BLaER1 (cell line): ENCODE measurements at regions not wholly inside any gene's neighbourhood (a gene's known extent, or its start where the extent isn't known, plus 50 kb on each side); places are given as distances from the start of the nearest gene placed in this dataset.

Experiments used
- H3K27ac ChIP-seq: shearing (Covaris generic); formaldehyde crosslinking; 2 replicates; pipeline ENCODE4 v1.8.1; 2022
- H3K27me3 ChIP-seq: shearing (Covaris generic); formaldehyde crosslinking; 2 replicates; pipeline ENCODE4 v1.8.1; 2022
- H3K36me3 ChIP-seq: shearing (Covaris generic); formaldehyde crosslinking; 2 replicates; pipeline ENCODE4 v1.8.1; 2022
- H3K4me1 ChIP-seq: shearing (Covaris generic); formaldehyde crosslinking; 2 replicates; pipeline ENCODE4 v1.8.1; 2022
- H3K4me2 ChIP-seq: shearing (Covaris generic); formaldehyde crosslinking; 2 replicates; pipeline ENCODE4 v1.8.1; 2022
- H3K4me3 ChIP-seq: shearing (Covaris generic); formaldehyde crosslinking; 2 replicates; pipeline ENCODE4 v1.8.1; 2022
- H3K9ac ChIP-seq: shearing (Covaris generic); formaldehyde crosslinking; 2 replicates; pipeline ENCODE4 v1.8.1; 2022
- H3K9me3 ChIP-seq: shearing (Covaris generic); formaldehyde crosslinking; 2 replicates; pipeline ENCODE4 v1.8.1; 2022
- H4K20me1 ChIP-seq: shearing (Covaris generic); formaldehyde crosslinking; 2 replicates; pipeline ENCODE4 v1.8.1; 2022
- Cebpa-rat ChIP-seq: shearing (Covaris generic); IDR thresholded peaks from 2 replicates; pipeline ENCODE4 v1.8.1; 2022

DNA sequence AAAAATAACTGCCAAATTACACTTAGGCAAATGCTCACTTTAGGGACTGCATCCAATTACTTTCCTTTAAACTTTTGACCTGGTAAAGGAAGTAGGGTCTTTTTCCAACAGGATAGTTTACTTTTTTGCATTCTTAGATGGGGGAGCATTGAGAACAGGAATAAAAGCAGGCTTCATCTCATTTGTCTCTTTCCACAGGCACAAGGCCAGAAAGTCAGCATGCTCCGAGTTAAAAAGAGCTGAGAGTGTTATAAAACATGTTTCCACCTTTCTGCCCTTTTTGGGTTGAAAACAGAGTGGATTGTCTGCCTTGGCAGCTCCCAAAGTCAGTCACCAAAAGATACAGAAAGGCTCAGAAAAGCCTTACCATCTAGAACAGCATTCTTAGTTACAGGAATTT lies 404.9 kb upstream of the ALCAM start:
- H3K4me3 ChIP-seq = no peak overlapping the region
- no peaks in the 10 kb centered on the region for H3K36me3 ChIP-seq
- no peaks in the 10 kb centered on the region for H3K27me3 ChIP-seq
- H3K4me2 ChIP-seq = no peak overlapping the region
- H4K20me1 ChIP-seq = no peaks in the 10 kb centered on the region
- no peaks in the 10 kb centered on the region for H3K9me3 ChIP-seq
- H3K9ac ChIP-seq = no peak overlapping the region
- H3K27ac ChIP-seq = no peak overlapping the region
- H3K4me1 ChIP-seq = no peaks in the 10 kb centered on the region
- no peak for TF ChIP-seq Cebpa-rat

DNA sequence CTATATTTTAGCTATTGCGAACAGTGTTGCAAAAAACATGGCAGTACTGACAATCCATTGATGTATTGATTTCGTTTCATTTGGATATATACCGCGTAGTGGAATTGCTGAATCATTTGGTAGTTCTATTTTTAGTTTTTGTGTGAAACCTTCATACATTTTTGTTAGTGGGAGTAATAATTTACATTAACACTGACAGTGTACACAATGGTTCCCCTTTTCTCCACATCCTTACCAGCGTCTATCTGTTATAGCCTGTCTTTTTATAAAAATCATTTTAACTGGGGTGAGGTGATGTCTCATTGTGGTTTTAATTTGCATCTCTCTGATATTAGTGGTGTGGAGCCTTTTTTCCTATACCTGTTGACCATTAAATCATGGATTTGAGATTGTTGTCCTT lies 392.4 kb upstream of the ALCAM start:
- Histone ChIP-seq H3K4me3 (no peak overlapping the region), H3K4me2 (no peak overlapping the region), H3K4me1 (no peaks in the 10 kb centered on the region), H3K27ac (no peak overlapping the region), H3K36me3 (no peaks in the 10 kb centered on the region), H3K9me3 (no peaks in the 10 kb centered on the region), H4K20me1 (no peaks in the 10 kb centered on the region), H3K27me3 (no peaks in the 10 kb centered on the region), H3K9ac (no peak overlapping the region)
- TF ChIP-seq Cebpa-rat = no peak

DNA sequence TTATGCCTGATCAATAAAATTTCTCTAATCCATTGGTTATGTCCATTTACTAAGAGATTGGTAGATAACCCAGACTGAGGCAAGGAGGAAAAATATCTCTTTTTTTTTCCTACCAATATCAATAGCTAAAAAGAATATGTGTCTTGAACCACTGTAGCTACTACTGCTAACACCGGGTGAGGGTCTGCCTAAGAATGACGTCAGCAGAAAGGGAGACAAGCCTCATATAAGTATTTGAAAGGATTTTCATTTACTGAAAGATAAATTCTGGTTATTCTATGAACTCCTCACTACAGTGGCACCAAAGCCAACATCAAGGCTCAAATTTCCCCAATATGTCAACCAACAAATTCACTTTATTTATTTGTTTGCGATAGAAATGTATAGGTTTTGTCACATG lies 389.0 kb upstream of the ALCAM start:
- H3K9me3 ChIP-seq = no peaks in the 10 kb centered on the region
- no peak for TF ChIP-seq Cebpa-rat
- H3K4me3 ChIP-seq = no peak overlapping the region
- no peaks in the 10 kb centered on the region for H3K27me3 ChIP-seq
- H3K4me2 ChIP-seq = no peak overlapping the region
- H3K27ac ChIP-seq = no peak overlapping the region
- no peaks in the 10 kb centered on the region for H3K4me1 ChIP-seq
- no peaks in the 10 kb centered on the region for H4K20me1 ChIP-seq
- no peaks in the 10 kb centered on the region for H3K36me3 ChIP-seq
- H3K9ac ChIP-seq = no peak overlapping the region

DNA sequence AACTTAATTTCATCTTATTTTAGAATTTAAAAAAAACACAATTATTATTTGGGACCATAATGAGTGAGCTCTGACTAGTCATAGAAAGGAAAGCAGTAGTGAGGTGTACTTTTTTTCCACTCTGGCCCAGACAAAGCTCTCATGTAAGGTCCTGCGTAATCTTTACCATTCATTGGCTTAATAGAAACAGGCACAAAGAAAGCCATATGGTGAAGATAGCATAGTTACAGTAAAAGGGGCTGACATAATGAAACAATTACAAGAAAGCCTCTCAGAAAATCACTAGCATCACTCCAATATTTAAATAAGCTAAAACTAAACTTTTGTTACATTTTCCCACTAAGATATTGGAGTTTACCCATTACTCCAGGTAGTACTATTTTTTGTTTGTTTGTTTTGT lies 384.6 kb upstream of the ALCAM start:
- Histone ChIP-seq H3K9ac (no peak overlapping the region), H3K36me3 (no peaks in the 10 kb centered on the region), H3K4me1 (no peaks in the 10 kb centered on the region), H3K4me2 (no peak overlapping the region), H4K20me1 (no peaks in the 10 kb centered on the region), H3K4me3 (no peak overlapping the region), H3K9me3 (no peaks in the 10 kb centered on the region), H3K27ac (no peak overlapping the region), H3K27me3 (no peaks in the 10 kb centered on the region)
- no peak for TF ChIP-seq Cebpa-rat

DNA sequence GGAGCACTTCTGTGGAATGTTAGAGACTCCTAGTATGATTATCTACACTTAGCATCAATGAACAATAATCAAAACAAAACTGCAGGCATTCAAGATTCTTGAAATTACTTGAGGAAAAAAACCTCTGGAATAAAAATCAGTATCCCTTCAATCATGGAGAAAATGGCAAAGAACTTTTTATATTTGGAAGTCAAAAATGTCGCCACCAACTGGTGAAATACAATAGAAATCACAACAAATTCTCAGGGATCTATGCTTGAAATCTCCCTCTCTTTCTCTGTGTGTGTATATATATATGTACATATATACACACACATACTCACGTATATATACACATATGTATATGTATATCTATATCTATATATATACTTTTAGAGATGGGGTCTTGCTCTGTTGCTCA lies 378.9 kb upstream of the ALCAM start:
- Histone ChIP-seq H3K9ac (no peak overlapping the region), H3K36me3 (no peaks in the 10 kb centered on the region), H4K20me1 (no peaks in the 10 kb centered on the region), H3K27me3 (no peaks in the 10 kb centered on the region), H3K27ac (no peak overlapping the region), H3K9me3 (no peaks in the 10 kb centered on the region), H3K4me2 (no peak overlapping the region), H3K4me3 (no peak overlapping the region), H3K4me1 (no peaks in the 10 kb centered on the region)
- TF ChIP-seq Cebpa-rat = no peak

DNA sequence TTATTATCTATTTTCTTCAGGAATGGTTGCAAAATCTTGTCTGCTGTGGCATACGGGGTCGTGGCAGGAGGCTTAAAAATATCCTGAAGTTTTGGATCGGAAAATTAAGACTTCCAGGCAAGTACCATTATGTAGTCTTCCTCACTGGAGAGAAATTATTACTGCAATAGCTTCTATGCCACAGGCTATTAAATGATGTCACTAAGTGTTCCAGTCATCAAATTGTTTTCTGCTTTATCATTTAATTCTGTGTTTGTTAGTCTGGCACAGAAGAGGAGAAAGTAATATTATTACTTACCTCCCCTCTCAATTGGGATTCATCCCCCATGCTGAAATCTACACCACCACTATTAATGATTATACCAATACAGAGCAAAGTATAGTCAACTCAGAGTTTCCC lies 378.2 kb upstream of the ALCAM start:
- Histone ChIP-seq H3K27me3 (no peaks in the 10 kb centered on the region), H3K4me1 (no peaks in the 10 kb centered on the region), H3K27ac (no peak overlapping the region), H3K9ac (no peak overlapping the region), H4K20me1 (no peaks in the 10 kb centered on the region), H3K36me3 (no peaks in the 10 kb centered on the region), H3K9me3 (no peaks in the 10 kb centered on the region), H3K4me3 (no peak overlapping the region), H3K4me2 (no peak overlapping the region)
- TF ChIP-seq Cebpa-rat = no peak

DNA sequence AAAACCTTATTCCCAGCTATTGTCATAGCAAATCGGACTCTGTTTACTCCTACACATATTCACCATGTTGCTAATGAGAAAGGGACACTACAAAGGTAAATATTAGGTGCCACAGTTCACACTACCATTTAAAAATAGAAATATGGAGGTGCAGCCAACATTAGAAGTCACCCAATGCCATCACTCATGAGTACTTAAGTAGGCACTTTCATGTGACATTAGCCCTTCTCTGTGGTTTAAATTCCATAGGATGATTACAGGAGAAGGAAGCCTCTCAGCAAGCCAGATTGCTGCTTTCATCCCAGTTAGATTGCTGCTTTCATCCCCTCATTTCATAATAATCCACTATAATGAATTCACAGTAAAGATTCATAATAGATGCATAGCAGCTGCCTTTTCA lies 376.8 kb upstream of the ALCAM start:
- Histone ChIP-seq H3K27me3 (no peaks in the 10 kb centered on the region), H3K4me2 (no peak overlapping the region), H3K36me3 (no peaks in the 10 kb centered on the region), H3K4me1 (no peaks in the 10 kb centered on the region), H3K4me3 (no peak overlapping the region), H3K9ac (no peak overlapping the region), H3K9me3 (no peaks in the 10 kb centered on the region), H3K27ac (no peak overlapping the region), H4K20me1 (no peaks in the 10 kb centered on the region)
- TF ChIP-seq Cebpa-rat = no peak

DNA sequence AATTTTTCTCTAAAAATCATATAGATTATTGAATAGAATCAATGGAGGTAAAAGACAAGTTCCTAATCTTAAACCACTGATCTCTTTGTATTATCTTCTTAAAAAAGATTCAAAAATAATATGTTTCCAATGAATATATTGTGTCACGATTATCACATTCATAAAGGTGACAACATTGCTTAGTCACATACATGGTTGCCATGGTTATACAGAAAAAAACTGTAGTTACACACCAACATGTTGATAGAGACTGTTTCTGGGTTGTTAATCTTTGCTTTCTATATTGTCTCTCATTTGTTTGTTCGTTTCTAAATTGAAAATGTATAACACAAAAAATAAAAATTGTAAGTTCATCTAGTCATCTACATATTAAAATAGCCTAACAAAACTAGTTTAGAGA lies 376.0 kb upstream of the ALCAM start:
- Histone ChIP-seq H3K9ac (no peak overlapping the region), H3K27ac (no peak overlapping the region), H3K4me3 (no peak overlapping the region), H4K20me1 (no peaks in the 10 kb centered on the region), H3K4me1 (no peaks in the 10 kb centered on the region), H3K36me3 (no peaks in the 10 kb centered on the region), H3K9me3 (no peaks in the 10 kb centered on the region), H3K27me3 (no peaks in the 10 kb centered on the region), H3K4me2 (no peak overlapping the region)
- TF ChIP-seq Cebpa-rat = no peak

DNA sequence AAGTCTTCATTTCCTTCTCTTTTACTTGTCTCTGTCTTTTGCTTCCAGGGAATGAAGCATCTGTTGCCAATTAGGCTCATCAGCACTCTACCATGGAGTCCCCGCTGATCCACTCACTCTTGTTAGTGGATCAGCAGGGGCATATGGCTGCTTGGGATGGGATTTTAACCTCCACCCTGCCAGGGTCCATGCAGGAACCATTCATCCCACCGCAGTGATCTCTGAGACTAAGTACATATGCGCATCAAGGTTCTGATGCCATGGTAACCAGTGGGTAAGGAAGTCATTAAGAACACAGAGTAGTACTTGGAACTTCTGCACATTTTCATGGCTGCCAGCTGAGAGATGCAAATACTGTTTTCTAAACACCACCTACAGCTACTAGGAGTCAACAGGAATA lies 374.0 kb upstream of the ALCAM start:
- Histone ChIP-seq H3K27ac (no peak overlapping the region), H3K27me3 (no peaks in the 10 kb centered on the region), H3K9ac (no peak overlapping the region), H3K4me3 (no peak overlapping the region), H4K20me1 (no peaks in the 10 kb centered on the region), H3K4me2 (no peak overlapping the region), H3K36me3 (no peaks in the 10 kb centered on the region), H3K4me1 (no peaks in the 10 kb centered on the region), H3K9me3 (no peaks in the 10 kb centered on the region)
- no peak for TF ChIP-seq Cebpa-rat

DNA sequence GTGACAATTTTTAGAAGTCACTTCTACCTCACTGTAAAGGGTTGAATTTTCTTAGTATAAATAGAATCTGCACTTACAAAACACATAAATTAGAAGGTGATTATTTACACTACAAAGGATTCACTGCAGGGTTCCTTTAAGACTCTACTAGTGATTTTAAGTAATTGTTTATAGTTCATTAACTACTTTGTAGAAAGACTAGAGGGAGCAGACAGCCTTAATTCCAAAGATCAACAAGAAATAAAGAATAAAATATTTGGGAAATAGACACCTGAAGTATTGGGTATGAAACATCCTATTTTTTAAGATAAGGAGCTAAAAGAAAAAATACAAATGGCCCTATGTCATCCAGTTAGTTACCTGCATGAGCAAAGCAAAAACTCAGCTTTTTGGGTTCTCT lies 360.5 kb upstream of the ALCAM start:
- H3K9me3 ChIP-seq = no peaks in the 10 kb centered on the region
- TF ChIP-seq Cebpa-rat = no peak
- H4K20me1 ChIP-seq = no peaks in the 10 kb centered on the region
- no peak overlapping the region for H3K4me3 ChIP-seq
- H3K4me2 ChIP-seq = no peak overlapping the region
- H3K27me3 ChIP-seq = no peaks in the 10 kb centered on the region
- H3K4me1 ChIP-seq = no peaks in the 10 kb centered on the region
- no peak overlapping the region for H3K9ac ChIP-seq
- H3K27ac ChIP-seq = no peak overlapping the region
- H3K36me3 ChIP-seq = no peaks in the 10 kb centered on the region

DNA sequence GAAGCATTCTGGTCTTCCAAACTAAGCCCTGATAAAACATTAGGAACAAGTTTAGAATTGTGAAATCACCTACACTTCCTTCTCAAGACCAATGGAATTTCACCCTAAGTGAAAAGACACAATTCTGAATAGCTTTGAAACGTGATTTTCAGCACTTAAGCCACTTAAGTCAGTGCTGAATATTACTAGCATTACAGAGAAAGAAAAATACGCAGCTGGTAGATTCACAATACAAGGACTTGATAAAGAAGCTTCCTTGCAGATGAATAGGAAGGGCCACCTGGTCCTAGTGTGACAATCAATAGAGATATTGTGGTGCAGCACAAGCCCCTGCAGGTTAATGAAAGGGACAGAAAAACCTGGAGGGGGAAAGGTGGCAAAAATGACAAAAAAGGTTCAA lies 353.1 kb upstream of the ALCAM start:
- H3K27ac ChIP-seq = no peak overlapping the region
- H3K27me3 ChIP-seq = no peaks in the 10 kb centered on the region
- TF ChIP-seq Cebpa-rat = no peak
- no peak overlapping the region for H3K4me2 ChIP-seq
- no peak overlapping the region for H3K4me3 ChIP-seq
- no peaks in the 10 kb centered on the region for H4K20me1 ChIP-seq
- no peak overlapping the region for H3K9ac ChIP-seq
- no peaks in the 10 kb centered on the region for H3K36me3 ChIP-seq
- no peaks in the 10 kb centered on the region for H3K9me3 ChIP-seq
- H3K4me1 ChIP-seq = no peaks in the 10 kb centered on the region
